ENCODE measurements at regions not wholly inside any gene's neighbourhood (a gene's known extent, or its start where the extent isn't known, plus 50 kb on each side); places are given as distances from the start of the nearest gene placed in this dataset.
"Not testable (repeated sequence)": the region's sequence is repeated elsewhere in the genome, so short reads cannot be mapped to it uniquely, and the experiment has no call there.

DNA sequence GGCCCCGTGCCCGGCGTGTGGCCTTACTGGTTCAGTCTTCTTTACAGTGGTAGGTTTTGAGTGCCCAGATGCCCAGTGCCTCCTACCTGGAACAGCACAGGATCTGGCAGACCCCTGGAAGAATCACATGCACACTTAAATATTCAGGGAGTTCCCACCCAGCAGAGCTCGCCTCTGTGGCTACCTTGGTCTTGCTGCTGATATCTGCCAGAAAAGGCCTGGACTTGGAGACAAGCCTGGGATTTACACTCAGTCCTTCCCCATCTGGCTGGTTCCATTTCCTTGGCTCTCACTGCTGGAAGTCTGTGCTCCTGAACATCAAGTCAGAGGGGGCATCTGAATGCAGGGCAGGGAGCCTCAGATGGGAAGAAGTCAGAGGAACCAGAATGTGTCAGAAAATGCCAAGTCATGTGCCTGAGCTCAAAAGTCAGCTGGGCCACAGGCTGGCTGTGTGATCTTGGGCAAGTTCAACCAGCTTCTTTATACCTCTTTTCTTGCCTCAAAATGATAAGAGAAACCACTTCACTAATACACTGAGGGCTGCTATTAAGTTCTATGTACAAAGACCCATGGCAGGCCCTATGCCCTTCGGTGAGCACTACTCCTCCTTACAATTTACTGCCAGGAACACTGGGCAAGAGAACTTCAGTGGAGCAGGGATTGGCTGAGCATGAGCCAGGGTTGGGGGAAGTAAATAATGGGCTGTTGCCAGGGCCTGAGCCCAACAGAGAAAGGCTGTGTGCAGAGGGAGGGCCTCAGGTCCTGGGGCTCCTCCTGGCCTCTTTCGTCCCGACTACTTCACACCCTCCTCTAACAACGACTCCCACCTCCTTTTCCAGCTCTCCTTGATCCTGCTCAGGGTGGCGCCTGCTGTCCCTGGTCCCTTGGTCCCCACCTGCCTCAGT is 135.9 kb downstream of the GPCPD1 start:
- Histone ChIP-seq H3K79me2 (ENCODE audit: control insufficient read depth, insufficient read depth, low read length) (no peaks in the 10 kb centered on the region), H3K4me3 (ENCODE audit: control insufficient read depth in 2 of 3, extremely low read depth in 1 of 3, insufficient read depth in 2 of 3, low read depth in 1 of 3, low read length in 3 of 3) (no peak overlapping the region), H3K9me1 (ENCODE audit: control insufficient read depth, extremely low read depth, insufficient read depth, low read length) (no peaks in the 10 kb centered on the region), H3K9ac (ENCODE audit: control insufficient read depth, extremely low read depth, insufficient read depth, low read length) (no peak overlapping the region), H3K4me1 (ENCODE audit: control insufficient read depth, extremely low read depth, insufficient read depth, low read length) (no peaks in the 10 kb centered on the region), H3K27me3 (ENCODE audit: control insufficient read depth, extremely low read depth, insufficient read depth, low read length) (no peaks in the 10 kb centered on the region), H3K36me3 (ENCODE audit: control insufficient read depth in 2 of 2, extremely low read depth in 1 of 2, insufficient read depth in 2 of 2, low read length in 2 of 2) (no peaks in the 10 kb centered on the region), H3K9me3 (ENCODE audit: control insufficient read depth, low read depth, low read length) (no peaks in the 10 kb centered on the region), H3K27ac (ENCODE audit: control insufficient read depth, insufficient read depth, low read length) (no peak overlapping the region), H4K20me1 (ENCODE audit: control insufficient read depth, extremely low read depth, insufficient read depth, low read length) (no peaks in the 10 kb centered on the region), H3K4me2 (ENCODE audit: control insufficient read depth, extremely low read depth, insufficient read depth, low read depth, low read length) (no peak overlapping the region), H2AFZ (ENCODE audit: control insufficient read depth, low read length) (no peak overlapping the region)
- dilution Hi-C loops (cut with MboI; ENCODE audit: extremely low pct_ligation_motif_present, low sequenced_read_pairs) = no loop called here
- FAIRE-seq (no peak), DNase-seq (ENCODE audit: low read depth, low spot score) (no peak)
- no peak for TF ChIP-seq CTCF (optimal IDR thresholded peaks at IDR 0.05 in 1 of 3, IDR thresholded peaks at IDR 0.05 in 1 of 3, conservative IDR thresholded peaks at IDR 0.05 in 1 of 3; ENCODE audit: extremely low read depth in 1 of 3, insufficient read depth in 2 of 3, low read length in 3 of 3)
- no peak for TF ChIP-seq EZH2 (IDR thresholded peaks at IDR 0.05; ENCODE audit: low read length)

- dilution Hi-C loops (cut with MboI; ENCODE audit: extremely low pct_ligation_motif_present, low sequenced_read_pairs); H3K79me2 ChIP-seq (ENCODE audit: control insufficient read depth, insufficient read depth, low read length); H3K27ac ChIP-seq (ENCODE audit: control insufficient read depth, insufficient read depth, low read length); H3K27me3 ChIP-seq (ENCODE audit: control insufficient read depth, extremely low read depth, insufficient read depth, low read length); H3K4me3 ChIP-seq (ENCODE audit: control insufficient read depth in 2 of 3, extremely low read depth in 1 of 3, insufficient read depth in 2 of 3, low read depth in 1 of 3, low read length in 3 of 3); H3K9me3 ChIP-seq (ENCODE audit: control insufficient read depth, low read depth, low read length); H4K20me1 ChIP-seq (ENCODE audit: control insufficient read depth, extremely low read depth, insufficient read depth, low read length); H2AFZ ChIP-seq (ENCODE audit: control insufficient read depth, low read length); FAIRE-seq; H3K4me2 ChIP-seq (ENCODE audit: control insufficient read depth, extremely low read depth, insufficient read depth, low read depth, low read length); H3K4me1 ChIP-seq (ENCODE audit: control insufficient read depth, extremely low read depth, insufficient read depth, low read length); H3K9me1 ChIP-seq (ENCODE audit: control insufficient read depth, extremely low read depth, insufficient read depth, low read length); DNase-seq (ENCODE audit: low read depth, low spot score); H3K9ac ChIP-seq (ENCODE audit: control insufficient read depth, extremely low read depth, insufficient read depth, low read length); H3K36me3 ChIP-seq (ENCODE audit: control insufficient read depth in 2 of 2, extremely low read depth in 1 of 2, insufficient read depth in 2 of 2, low read length in 2 of 2): not testable (repeated sequence)
Measured at GRCh38 chr20:5471866-5472265, 138.9 kb downstream of the GPCPD1 start.

Data from keratinocyte (primary cell).